HUES64 (cell line): ENCODE measurements at regions not wholly inside any gene's neighbourhood (a gene's known extent, or its start where the extent isn't known, plus 50 kb on each side); places are given as distances from the start of the nearest gene placed in this dataset.

Experiments used
- H3K27ac ChIP-seq: 2 replicates; pipeline ENCODE4 v1.7.0; 2013; ENCODE audit warnings: low read depth, low read length, inconsistent platforms
- H3K27me3 ChIP-seq: 2 replicates; pipeline ENCODE4 v1.6.1; 2013; ENCODE audit warnings: mild to moderate bottlenecking, low read length; ENCODE audit not compliant: insufficient read depth
- H3K36me3 ChIP-seq: 2 replicates; pipeline ENCODE4 v1.6.1; 2013; ENCODE audit warnings: mild to moderate bottlenecking, low read length; ENCODE audit not compliant: insufficient read depth
- H3K4me1 ChIP-seq: 2 replicates; pipeline ENCODE4 v1.6.1; 2013; ENCODE audit warnings: mild to moderate bottlenecking, low read length, moderate library complexity; ENCODE audit not compliant: insufficient read depth
- H3K4me3 ChIP-seq: 2 replicates; pipeline ENCODE4 v1.5.1; 2013; ENCODE audit warnings: mild to moderate bottlenecking, low read length, moderate library complexity
- H3K9ac ChIP-seq: 2 replicates; pipeline ENCODE4 v1.6.1; 2013; ENCODE audit warnings: mild to moderate bottlenecking, low read depth, low read length
- H3K9me3 ChIP-seq: 2 replicates; pipeline ENCODE4 v1.6.1; 2013; ENCODE audit warnings: low read depth, low read length; ENCODE audit not compliant: insufficient read depth
- WGBS: fragments of 150-250, 120-280 bp; methylation state at CpG from one replicate; pipeline ENCODE4 v1.1.7; 2013; ENCODE audit warnings: missing lambda C conversion rate; 5-methylcytosine and 5-hydroxymethylcytosine counted together

DNA sequence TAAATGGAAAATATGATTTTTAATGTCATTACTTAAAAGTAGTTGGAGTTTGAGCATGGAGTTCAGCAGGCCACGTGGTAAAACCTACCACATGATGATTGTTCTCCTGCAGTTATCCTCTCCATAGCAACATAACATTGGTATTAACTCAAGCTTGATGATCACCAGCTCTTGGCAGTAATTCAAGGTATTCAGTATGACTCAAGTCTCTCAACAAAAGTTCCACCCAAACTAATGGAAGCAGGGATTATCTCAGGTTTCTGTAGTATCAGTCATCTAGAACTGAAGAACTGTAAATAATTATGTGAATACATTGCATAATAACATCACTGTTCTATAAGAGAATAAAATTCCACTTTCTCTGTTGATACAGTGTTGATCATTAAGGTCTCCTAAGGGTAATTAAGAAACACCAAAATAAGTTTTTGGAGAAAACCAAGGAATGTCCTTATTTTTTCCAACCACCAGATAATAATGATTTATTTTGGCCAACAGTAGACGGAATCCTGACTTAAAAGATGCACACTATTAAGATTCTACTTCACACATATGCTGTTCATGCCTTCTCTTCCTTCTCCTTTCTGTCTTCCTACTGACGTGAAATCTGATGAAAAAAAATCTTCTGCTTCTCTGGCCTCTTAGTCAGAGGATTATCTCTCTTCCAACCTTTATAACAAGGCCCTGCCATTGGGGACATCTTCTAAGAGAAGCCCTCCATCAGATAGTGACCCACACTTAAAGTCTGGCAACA is 1092.3 kb downstream of the EFNB2 start:
- Histone ChIP-seq H3K4me3 (no peak overlapping the region), H3K4me1 (no peaks in the 10 kb centered on the region), H3K27ac (no peak overlapping the region), H3K9me3 (no peaks in the 10 kb centered on the region), H3K9ac (no peak overlapping the region), H3K27me3 (no peaks in the 10 kb centered on the region), H3K36me3 (no peaks in the 10 kb centered on the region)
- 96% methylated on average over 3 of the region's 3 CpGs for WGBS

DNA sequence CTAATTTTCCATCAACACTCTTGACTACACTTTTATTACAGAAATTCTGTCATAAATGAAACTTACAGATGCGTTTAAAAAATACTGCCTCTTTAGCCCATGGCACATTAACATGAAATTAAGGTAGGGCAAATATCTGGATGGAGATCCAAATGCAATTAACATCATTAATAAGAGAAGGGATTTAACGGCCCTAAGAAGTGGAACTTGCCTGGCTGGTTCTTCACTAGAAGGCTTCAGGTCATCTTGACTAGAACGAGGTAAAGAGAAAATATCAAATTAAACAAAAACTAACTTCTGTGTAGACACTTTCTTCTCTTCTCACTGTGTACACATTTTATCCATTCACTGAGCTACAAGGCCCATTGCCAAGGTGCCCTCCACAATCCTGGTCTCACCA is 1093.4 kb downstream of the EFNB2 start:
- Histone ChIP-seq H3K27ac (no peak overlapping the region), H3K9me3 (no peaks in the 10 kb centered on the region), H3K27me3 (no peaks in the 10 kb centered on the region), H3K4me1 (no peaks in the 10 kb centered on the region), H3K9ac (no peak overlapping the region), H3K4me3 (no peak overlapping the region), H3K36me3 (no peaks in the 10 kb centered on the region)
- WGBS = 93% methylated on average over 3 of the region's 3 CpGs

DNA sequence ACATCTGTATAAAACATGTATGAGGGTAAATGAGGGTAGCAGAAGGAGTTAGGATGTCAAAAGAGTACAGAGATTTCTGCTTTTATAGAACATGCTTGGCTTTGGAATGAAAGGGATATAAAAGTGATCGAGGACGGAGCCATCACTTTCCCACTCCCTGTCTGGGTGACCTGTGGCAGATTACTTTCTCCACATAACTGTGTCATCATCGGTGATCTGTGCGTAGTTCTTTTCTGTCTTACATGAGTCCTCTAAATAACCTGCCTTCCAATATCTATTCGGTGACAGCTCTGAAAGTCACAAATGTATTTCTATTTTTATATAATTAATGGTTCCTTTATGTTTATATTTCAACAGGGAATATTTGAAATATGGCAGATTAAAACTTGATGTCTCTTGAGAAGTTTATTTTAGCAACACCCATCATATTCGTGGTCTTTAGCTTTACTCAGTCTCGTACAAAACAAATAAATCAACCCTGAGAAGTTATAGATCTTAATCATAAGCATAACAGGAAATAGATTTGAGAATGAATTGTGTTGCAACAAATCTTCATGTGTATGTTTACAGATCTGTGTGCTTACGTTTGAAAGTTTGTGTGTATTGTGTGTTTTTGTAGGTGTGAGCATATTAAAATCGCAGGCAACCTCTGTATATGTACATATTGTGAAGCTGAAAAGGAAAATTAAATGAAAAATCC is 1094.3 kb downstream of the EFNB2 start:
- Histone ChIP-seq H3K4me1 (no peaks in the 10 kb centered on the region; the same call in 1 of the 2 replicates), H3K9me3 (no peaks in the 10 kb centered on the region), H3K27ac (no peak overlapping the region), H3K4me3 (no peak overlapping the region), H3K36me3 (no peaks in the 10 kb centered on the region), H3K27me3 (no peaks in the 10 kb centered on the region), H3K9ac (no peak overlapping the region)
- 96% methylated on average over 6 of the region's 9 CpGs for WGBS

DNA sequence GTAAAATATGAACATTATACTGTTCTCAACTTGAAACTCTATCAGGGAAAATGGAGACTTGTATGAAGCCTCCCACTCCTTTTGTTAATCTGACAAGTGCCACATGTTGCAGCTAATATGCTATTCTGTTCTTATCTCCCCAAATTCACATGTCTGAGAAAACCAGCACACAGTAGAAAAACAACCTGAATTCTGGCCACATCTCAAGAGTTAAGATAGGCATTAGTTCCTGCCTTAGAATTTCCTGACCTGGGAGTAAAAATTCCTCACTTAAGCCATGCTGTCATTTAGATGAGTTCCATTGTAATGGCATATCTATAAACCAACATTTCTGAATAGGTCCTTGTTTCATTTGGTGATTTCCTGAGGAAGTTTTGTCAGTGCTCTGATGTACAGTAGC is 1098.5 kb downstream of the EFNB2 start:
- H3K27ac ChIP-seq = no peak overlapping the region
- H3K36me3 ChIP-seq = no peaks in the 10 kb centered on the region
- no peaks in the 10 kb centered on the region for H3K27me3 ChIP-seq
- no peak overlapping the region for H3K9ac ChIP-seq
- no peaks in the 10 kb centered on the region for H3K9me3 ChIP-seq
- no peak overlapping the region for H3K4me3 ChIP-seq
- no peaks in the 10 kb centered on the region; the same call in 1 of the 2 replicates for H3K4me1 ChIP-seq

DNA sequence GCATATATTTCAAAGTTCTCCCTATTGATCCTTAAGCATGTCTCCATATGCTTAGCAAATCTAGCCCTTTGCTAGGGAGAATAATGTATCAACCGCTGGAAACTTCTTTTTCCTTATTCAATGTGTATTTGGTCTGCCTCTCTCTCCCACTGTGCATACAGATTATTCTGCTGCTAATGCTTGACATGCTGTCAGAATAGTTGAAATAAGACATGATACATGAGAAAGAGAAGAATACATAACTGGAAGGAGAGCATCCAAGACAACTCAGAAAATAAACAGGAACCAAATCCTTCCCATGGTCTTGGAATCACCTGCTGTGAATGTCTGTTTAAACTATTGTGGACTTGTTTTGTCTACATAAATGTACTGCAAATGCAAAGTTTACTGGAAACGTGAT is 1103.0 kb downstream of the EFNB2 start:
- no peak overlapping the region for H3K4me3 ChIP-seq
- no peaks in the 10 kb centered on the region; the same call in 1 of the 2 replicates for H3K4me1 ChIP-seq
- WGBS = 100% methylated on average over 1 of the region's 2 CpGs
- no peaks in the 10 kb centered on the region for H3K36me3 ChIP-seq
- H3K9ac ChIP-seq = no peak overlapping the region
- no peaks in the 10 kb centered on the region for H3K9me3 ChIP-seq
- no peak overlapping the region for H3K27ac ChIP-seq
- H3K27me3 ChIP-seq = no peaks in the 10 kb centered on the region

DNA sequence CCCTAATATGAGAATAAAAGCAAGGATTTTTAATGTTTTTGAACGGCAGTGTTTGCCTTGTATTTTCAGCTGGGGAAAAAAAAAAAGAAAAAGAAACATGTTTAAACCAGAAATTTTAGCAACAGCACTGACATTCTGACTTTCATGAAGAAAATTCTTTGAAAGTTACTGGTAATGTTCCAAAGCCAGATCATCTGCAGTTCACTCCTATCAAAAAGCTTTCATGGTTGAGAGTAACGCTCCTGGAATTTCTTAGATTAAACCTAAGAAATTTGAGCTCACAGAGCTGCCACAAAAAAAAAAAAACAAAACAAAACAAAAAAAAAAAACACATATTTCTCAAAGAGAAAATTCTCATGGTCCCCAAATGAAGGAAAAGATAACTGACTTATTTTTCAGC is 1106.7 kb downstream of the EFNB2 start:
- WGBS = 100% methylated on average over 2 of the region's 2 CpGs
- Histone ChIP-seq H3K4me1 (no peaks in the 10 kb centered on the region), H3K27me3 (no peaks in the 10 kb centered on the region), H3K9ac (no peak overlapping the region), H3K9me3 (no peaks in the 10 kb centered on the region), H3K4me3 (no peak overlapping the region), H3K27ac (no peak overlapping the region), H3K36me3 (no peaks in the 10 kb centered on the region)

DNA sequence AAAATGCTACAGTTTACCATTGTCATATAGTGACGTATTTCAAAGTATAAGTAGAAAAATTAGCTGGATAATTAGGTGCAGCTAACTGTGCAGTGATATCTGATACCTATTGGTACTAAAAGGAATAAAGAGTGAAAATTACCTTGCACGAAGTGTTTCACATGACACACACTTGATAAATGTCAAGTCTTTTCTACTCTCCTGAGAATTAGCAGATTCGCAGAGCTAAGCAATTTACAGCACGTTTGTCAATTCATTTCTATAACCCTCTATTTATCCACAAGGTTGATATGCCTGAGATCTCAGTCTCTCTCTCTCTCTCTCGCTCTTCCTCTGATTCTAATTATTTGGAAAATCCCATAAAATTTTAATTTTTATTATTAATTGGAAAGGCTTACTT is 1109.0 kb downstream of the EFNB2 start:
- Histone ChIP-seq H3K27me3 (no peaks in the 10 kb centered on the region), H3K4me1 (no peaks in the 10 kb centered on the region), H3K36me3 (no peaks in the 10 kb centered on the region), H3K9me3 (no peaks in the 10 kb centered on the region), H3K4me3 (no peak overlapping the region), H3K9ac (no peak overlapping the region), H3K27ac (no peak overlapping the region)
- WGBS = 92% methylated on average over 5 of the region's 5 CpGs

DNA sequence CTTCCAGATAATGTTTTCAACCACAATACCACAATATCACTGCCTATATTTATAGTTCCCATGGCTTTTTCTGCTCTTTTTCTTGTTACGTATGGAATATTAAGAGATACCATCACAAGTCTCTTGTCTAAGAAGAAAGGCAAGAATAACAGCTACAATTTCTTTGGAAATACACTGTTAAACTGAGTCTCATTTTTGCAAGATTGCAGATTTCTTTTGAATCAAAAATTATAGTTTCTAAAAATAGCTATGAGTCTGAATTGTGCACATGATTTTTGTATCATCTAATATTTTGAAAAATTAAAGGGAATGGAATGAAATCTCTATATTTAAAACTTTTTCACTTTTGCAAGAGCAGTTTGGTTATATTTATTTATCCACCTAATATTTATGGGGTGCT is 1120.8 kb downstream of the EFNB2 start:
- no peak overlapping the region for H3K9ac ChIP-seq
- no peaks in the 10 kb centered on the region for H3K4me1 ChIP-seq
- H3K27ac ChIP-seq = no peak overlapping the region
- no peaks in the 10 kb centered on the region for H3K36me3 ChIP-seq
- H3K27me3 ChIP-seq = no peaks in the 10 kb centered on the region
- H3K9me3 ChIP-seq = no peaks in the 10 kb centered on the region
- 100% methylated on average over 1 of the region's 1 CpG for WGBS
- no peak overlapping the region for H3K4me3 ChIP-seq

DNA sequence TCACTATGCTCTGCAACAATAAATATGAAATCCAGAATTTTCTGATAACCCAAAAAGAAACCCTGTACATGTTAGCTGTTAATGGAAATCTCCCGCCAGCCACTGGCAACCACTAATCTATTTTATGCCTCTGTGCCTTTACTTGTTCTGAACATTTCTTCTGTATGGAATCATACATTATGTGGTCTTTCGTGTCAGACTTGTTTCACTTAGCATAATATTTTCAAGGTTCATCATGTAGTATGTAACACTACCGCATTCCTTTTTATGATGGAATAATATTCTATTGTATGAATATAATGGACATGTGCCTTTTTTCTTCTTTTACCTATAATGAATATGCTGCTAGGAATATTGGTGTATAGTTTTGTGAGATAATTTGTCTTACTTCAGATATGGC is 1123.3 kb downstream of the EFNB2 start:
- Histone ChIP-seq H3K4me1 (no peaks in the 10 kb centered on the region), H3K27me3 (no peaks in the 10 kb centered on the region), H3K4me3 (no peak overlapping the region), H3K9ac (no peak overlapping the region), H3K36me3 (no peaks in the 10 kb centered on the region), H3K9me3 (no peaks in the 10 kb centered on the region), H3K27ac (no peak overlapping the region)
- WGBS = 94% methylated on average over 1 of the region's 3 CpGs

DNA sequence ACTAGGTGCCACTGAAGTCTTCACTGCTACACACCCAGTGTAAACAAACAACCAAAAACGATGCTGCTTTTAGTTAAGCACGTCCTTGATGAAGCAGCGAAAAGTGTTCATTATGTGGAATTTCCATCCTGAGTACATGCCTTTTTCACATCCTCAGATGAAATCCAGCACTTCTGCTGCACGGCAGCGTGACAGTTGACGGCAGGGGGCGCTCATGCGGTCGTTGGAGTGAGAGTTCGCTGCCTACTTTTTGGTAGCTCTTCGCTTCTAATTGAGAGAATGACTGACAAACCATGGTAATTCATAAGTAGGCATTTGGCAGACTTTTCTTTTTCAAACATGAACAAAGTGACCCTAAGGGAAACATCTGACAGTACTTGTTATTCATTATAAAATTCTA is 1124.9 kb downstream of the EFNB2 start:
- WGBS = 31% methylated on average over 11 of the region's 11 CpGs
- H3K9me3 ChIP-seq = no peaks in the 10 kb centered on the region
- no peaks in the 10 kb centered on the region for H3K36me3 ChIP-seq
- H3K4me1 ChIP-seq = no peaks in the 10 kb centered on the region
- no peak overlapping the region for H3K9ac ChIP-seq
- no peak overlapping the region for H3K4me3 ChIP-seq
- no peaks in the 10 kb centered on the region for H3K27me3 ChIP-seq
- H3K27ac ChIP-seq = no peak overlapping the region

DNA sequence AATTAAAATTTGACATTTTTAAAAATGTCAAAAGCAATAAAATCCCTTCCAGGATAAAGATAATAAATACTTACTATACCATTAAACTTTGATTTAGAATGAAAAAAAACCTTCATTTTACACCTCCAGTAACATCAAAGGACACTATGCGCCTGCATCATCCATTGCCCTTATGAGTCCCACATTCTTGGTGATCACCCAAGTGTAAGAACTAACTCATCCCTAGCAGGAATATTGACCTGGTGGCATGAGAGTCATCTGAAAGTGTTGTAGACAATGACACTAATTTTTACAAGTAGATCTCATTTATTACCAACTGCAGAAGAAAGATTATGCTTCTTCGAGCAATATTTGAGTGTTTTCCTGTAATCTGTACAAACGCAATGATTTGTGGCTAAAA is 1128.9 kb downstream of the EFNB2 start:
- H3K27me3 ChIP-seq = no peaks in the 10 kb centered on the region
- WGBS = 100% methylated on average over 3 of the region's 3 CpGs

More for the DNA sequence above, 1128.9 kb downstream of the EFNB2 start:
- H3K9ac ChIP-seq = no peak overlapping the region
- H3K9me3 ChIP-seq = no peaks in the 10 kb centered on the region
- no peak overlapping the region for H3K27ac ChIP-seq
- no peak overlapping the region for H3K4me3 ChIP-seq
- H3K36me3 ChIP-seq = no peaks in the 10 kb centered on the region
- no peaks in the 10 kb centered on the region for H3K4me1 ChIP-seq
